ENCODE measurements at regions not wholly inside any gene's neighbourhood (a gene's known extent, or its start where the extent isn't known, plus 50 kb on each side); places are given as distances from the start of the nearest gene placed in this dataset.

DNA sequence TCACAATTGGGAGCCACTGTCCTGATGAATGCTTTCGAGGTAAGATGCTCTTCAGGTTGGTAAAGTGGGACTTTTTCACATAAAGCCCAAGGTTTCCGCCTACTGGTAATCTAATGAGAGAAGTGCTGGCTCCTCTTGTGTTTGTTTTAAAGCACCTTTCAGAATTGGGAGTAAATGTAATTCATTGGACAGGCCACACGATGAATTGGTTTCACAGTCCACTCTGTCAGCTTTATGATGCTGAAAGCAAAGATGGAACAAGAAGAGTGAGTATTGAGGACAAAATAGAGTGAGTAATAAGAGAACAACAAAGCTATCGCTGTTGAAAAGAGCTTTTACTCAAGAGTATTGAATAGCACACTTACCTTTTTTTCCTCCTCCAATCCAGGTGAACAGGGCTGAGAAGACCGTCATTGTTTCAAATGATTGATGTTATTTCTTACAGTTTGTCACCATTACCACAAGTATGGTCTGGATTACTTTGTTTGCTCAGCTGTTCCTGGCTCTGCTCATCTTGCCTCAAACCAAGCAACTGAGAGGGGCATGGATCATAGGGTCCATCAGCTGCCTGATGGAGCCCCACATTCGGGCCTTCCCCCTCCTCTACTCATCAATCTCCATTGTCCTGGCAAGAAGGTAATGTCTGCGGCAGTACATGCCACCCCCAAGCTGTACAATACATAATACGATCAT lies 136.1 kb upstream of the CNTN4 start:
- DNase-seq, result peak; percentile 93

- no peak for DNase-seq
These were observed 134.8 kb upstream of the CNTN4 start for GRCh38 chr3:1963896-1964295.

- no peak for DNase-seq
These were observed 131.1 kb upstream of the CNTN4 start for GRCh38 chr3:1967525-1967924.

- no peak for DNase-seq
These were observed 129.4 kb upstream of the CNTN4 start for GRCh38 chr3:1969281-1969680.

DNA sequence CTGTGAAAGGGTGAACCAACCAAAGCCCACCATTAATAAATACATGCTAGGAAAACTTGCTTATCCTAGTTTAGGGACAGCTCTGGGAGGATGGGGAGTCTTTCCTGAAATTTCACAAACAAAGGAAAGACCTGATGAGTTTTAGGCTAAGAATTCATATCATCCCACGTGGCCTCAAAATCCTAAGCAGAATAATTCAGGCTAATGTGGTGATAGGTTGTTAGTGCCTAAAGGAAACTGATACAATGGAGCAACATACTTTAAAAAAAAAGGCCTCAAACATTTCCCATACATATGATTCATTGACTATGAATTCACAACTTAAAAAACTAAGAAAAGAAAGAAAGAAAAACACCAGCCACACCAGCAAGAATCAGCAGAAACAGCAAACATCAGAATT lies 126.9 kb upstream of the CNTN4 start:
- DNase-seq, result no peak

DNA sequence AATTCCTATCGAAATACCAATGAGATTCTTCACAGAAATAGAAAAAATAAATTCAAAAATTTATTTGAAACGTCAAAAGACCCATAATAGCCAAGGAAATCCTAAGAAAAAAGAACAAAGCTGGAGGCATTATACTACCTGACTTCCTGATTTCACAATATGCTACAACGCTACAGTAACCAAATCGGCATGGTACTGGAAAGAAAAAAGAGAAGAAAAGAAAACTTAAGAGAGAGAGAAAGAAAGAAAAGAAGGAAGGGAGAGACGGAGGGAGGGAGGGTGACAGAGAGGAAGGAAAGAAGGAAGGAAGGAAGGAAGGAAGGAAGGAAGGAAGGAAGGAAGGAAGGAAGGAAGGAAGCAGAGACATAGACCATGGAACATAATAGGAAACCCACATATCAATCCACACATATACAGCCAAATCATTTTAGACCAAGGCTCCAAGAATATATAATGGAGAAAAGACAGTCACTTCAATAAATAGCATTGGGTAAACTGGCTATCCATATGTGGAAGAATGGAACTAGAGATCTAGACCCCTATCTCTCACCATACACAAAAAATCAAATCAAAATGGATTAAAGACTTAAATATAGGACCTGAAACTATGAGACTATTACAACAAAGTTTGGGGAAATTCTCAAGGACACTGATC lies 118.6 kb upstream of the CNTN4 start:
- no peak for DNase-seq

DNA sequence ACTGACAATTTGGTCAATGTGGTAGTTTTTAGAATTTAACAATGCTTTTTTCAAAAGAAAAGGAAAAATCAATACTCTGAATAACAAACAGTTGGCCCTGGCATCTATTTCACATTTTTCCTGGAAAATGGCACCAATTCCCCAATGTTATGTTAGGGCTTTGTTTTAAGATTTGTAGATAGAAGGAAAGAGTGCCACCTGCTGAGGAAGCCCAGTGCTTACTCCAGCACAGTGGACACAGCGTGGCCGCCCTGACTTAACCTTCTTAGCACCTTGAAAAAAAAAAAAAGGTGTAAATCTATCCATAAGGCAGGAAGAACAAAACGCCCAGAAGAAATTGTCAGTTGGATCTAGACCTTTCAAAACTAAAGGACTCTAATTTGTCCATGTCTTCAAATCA lies 110.7 kb upstream of the CNTN4 start:
- DNase-seq, result no peak

DNA sequence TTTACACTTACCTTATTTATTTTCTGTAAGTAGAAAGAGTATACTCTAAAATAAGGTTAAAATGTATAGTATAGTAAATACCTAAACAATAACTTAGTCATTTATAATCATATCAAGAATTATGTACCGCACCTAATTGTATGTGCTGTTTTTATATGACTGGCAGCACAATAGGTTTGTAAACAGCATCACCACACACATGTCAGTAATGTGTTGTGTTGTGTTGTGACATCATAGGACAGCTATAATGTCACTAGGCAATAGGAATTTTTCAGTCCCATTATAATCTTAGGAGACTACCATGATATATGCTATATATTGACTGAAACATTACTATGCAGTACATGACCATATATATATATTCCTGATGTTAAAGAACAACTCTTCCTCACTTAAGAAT lies 99.9 kb upstream of the CNTN4 start:
- no peak for DNase-seq

- no peak for DNase-seq
These were observed 97.2 kb upstream of the CNTN4 start for GRCh38 chr3:2001306-2002108.

GRCh38 chr3:2023959-2024358 lies 74.7 kb upstream of the CNTN4 start:
- DNase-seq, result peak; percentile 40

GRCh38 chr3:2024713-2025112 lies 74.0 kb upstream of the CNTN4 start:
- DNase-seq, result no peak

DNA sequence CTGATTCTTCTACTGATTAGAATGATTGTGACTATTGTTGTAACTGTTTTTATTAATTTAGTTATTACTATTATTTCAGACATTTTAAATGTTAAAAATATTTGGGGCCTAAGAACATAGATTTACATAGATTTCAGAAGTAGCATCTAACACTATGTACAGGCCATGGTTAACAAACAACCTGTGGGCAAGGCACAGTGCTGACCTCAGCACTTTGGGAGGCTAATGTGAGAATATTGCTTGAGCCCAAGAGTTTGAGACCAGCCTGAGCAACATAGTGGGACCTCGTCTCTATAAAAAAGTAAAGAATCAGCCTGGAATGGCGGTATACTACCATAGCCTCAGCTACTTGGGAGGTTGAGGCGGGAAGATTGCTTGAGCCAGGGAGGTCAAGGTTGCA lies 69.1 kb upstream of the CNTN4 start:
- no peak for DNase-seq

- DNase-seq, result no peak
These were observed 62.6 kb upstream of the CNTN4 start for GRCh38 chr3:2036076-2036475.

- DNase-seq, result no peak
These were observed 56.7 kb upstream of the CNTN4 start for GRCh38 chr3:2041931-2042330.
